G401 (cell line): ENCODE measurements at regions not wholly inside any gene's neighbourhood (a gene's known extent, or its start where the extent isn't known, plus 50 kb on each side); places are given as distances from the start of the nearest gene placed in this dataset.

ENCODE experiments used
- DNase-seq: peaks from one replicate; pipeline ENCODE4 v3.0.0-alpha.2; 2015; ENCODE audit warnings: low spot score
- in situ Hi-C: cut with HindIII; loops from 2 replicates; pipeline ENCODE4 v1.10.0; 2016; ENCODE audit warnings: low sequenced_read_pairs, mixed read lengths

DNA sequence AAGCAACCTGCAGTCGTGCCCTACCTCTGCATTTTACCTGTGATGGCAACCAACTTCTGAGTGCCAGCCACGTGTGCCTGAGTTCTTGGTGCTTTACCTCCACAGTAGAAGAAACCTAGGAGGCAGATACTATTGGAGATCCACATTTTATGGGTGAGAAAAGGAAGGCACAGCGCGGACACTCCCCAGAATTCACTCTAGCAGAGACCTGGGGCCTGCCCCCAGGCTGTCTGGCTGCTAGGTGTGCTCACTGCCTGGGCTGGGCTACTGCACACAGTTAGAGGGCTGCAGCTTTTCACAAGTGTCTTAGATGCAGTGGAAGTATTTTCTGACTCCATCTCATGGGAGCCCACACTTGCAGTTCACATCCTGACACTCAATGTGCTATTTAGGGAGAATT, 598.8 kb upstream of the ADAMTS16 start:
- DNase-seq = no peak
- in situ Hi-C loops = no loop called here

DNA sequence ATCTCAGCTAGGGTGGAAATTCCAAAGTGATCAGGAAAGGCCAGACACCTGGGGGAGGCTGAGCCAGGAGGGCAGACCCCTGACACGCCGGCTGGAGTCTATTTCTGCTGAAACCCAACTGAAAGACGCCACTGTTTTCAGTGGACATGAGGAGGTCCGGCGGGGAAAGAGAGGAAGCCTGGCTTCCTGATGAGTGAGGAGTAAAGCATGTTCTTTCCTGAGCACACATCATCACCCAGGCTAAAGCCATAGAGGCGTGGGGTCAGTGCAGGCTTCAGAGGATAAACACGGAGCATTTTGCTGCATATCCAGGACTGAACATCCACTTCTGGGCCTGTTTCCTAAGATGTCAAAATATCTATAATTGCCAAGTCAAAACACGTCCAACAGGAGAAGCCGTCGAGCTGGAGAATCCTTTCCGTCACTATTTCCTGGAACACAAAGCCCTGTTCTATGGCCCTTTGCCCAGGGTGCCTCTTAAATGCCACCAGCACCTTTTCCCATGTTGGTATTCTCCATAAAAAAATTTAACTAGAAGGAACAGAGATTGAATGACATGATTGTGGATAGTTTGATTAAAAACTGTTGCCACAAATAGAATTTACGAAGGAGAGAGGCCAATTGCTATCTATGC, 597.9 kb upstream of the ADAMTS16 start:
- in situ Hi-C loops = no loop called here
- DNase-seq = no peak

DNA sequence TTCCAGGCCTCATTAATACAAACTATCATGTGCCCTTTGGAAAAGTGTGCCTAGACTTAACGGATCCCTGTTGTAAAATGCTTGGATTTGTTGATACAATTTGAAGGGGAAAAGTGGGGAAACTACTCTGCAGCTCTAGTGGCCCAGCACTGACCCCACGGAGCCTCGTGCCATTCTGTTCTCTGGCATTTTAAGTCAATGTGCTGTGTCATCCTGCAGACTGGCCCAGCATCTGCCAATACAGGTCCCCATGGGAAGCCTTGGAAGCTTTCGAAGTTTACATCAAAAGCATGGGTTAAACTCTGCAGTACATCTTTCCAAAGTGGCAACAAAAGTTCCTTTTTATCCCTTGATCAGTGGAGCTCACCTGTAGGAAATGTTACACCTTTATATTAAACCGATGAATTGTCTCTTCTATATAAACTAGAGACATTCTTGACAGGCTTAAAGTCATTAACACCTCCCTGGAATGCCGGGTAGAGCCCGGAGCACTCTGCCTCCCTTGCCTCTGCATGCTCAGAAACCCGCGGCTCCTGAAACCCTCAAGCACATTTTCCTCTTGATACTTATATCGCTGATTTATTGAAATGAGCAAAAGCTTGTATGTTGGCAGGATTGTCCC, 596.0 kb upstream of the ADAMTS16 start:
- in situ Hi-C loops = no loop called here
- no peak for DNase-seq

DNA sequence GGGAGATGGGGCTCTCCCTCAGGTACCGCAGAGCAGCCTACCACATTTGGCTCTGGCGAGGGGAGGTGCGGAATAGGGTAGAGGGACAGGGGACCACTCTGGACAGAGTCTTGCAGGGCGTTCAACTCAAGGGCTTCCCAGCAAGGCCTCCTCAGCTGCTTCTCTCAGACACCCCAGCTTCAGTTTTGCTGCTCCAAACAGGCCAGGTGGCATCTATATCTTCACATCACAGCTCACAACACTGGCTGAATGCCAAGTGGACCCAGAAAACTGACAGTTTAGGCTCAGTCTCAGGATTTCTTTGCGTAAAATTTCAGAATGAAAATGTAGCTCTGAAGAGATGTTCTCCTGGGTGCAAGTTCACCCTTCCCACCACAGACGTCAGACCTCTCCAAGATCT, 592.6 kb upstream of the ADAMTS16 start:
- DNase-seq = no peak
- in situ Hi-C loops = no loop called here

DNA sequence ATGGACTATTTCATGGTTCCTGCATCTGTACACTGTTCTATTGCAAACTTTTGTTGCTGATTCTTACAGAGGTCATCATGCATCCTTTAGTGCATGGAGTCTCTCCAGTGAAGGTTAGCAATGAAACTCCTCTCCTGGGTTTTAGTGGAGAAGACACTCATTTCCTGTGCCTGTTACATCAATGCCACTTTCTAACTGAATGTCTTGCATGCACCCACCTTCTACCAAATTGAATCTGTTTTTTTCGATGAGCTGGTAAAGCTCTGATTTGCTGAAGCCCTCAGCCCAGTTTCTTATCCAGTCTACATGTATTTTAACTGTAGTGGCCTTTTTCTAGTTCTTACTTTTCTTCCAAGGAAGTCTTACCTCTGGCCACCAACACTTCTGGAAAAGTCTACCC, 591.8 kb upstream of the ADAMTS16 start:
- DNase-seq = no peak
- in situ Hi-C loops = no loop called here

DNA sequence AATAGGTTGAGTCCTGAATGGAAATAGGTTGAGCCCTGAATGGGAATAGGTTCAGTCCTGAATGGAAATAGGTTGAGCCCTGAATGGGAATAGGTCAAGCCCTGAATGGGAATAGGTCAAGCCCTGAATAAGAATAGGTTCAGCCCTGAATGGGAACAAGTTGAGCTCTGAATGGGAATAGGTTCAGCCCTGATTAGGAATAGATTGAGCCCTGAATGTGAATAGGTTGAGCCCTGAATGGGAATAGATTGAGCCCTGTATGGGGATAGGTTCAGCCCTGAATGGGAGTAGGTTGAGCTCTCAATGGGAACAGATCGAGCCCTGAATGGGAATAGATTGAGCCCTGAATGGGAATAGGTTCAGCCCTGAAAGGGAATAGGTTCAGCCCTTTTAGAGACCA, 590.8 kb upstream of the ADAMTS16 start:
- DNase-seq = no peak
- in situ Hi-C loops = no loop called here

DNA sequence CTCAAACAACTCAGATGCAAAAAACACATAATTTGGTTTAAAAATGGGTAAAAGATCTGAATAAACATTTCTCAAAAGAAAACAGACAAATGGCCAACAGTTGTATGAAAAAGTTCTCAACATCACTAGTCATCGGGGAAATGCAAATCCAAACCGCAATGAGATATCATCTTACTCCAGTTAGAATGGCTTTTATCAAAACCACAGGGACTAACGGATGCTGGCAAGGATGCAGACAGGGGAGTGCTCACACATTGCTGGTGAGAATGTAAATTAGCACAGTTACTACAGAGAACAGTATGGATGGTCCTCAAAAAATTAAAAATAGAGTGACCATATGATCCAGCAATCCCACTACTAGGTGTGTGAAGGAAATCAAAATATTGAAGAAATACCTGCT, 589.1 kb upstream of the ADAMTS16 start:
- in situ Hi-C loops = no loop called here
- DNase-seq = no peak

DNA sequence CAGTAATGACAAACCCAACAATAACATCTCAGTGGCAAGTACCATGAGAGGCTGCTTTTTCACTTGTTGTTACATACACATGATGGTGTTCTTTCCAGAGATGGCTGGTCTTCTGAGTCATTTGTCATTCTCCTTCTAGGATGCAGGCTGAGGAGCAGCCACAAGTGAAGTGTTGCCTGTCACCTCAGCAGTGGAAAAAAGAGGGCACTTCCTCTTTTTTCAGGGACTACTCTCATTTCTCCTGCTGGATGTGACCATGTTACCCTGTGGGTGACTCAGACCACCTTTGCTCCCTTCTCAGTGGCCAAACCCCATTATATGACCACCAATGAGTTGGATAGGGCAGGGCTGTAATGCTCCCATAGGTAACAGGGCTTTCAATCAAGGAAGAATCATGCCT, 587.0 kb upstream of the ADAMTS16 start:
- DNase-seq = no peak
- in situ Hi-C loops = no loop called here

DNA sequence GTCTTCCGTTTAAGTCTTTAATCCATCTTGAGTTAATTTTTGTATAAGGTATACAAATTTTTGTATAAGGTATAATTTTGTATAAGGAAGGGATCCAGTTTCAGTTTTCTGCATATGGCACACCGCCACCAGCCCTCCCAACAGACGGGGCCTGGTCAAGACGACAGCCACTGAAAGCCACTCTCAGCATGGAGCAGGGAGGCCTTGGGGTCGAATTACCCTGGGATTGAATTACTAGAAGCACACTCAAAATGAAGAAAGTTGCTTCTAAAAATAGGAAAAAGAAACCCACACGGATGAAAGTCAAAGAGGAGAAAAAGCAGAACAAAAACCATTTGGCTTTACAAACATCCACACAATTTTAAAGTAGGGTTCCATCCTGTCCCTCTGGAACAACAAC, 586.2 kb upstream of the ADAMTS16 start:
- no peak for DNase-seq
- in situ Hi-C loops = no loop called here

DNA sequence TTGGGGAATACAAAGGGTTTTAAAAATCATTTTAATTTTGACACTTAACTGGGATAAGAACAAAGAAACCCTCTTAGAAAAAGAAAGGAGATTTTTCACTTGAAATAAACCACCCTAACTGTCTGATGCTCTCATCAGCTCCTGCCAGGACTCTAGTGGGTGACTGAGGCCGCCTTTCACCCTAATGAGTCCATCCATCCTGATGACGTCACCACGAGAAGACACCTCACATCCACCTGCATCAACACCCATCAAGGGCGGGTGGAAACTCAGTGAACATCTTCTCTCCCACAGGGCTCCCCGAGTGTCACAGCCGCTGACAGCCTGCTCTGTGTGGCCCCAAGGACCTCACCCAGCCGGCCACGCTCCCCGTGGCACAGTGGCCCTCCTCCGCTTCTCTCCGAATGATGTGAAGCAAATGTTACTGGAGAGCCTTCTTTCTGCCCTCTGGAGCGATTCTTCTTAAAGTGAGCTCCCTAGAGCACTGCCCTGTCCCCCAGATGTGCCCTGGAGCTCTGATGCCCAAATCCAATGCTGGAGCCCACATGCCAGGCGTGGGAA, 584.3 kb upstream of the ADAMTS16 start:
- in situ Hi-C loops = no loop called here
- DNase-seq = no peak

DNA sequence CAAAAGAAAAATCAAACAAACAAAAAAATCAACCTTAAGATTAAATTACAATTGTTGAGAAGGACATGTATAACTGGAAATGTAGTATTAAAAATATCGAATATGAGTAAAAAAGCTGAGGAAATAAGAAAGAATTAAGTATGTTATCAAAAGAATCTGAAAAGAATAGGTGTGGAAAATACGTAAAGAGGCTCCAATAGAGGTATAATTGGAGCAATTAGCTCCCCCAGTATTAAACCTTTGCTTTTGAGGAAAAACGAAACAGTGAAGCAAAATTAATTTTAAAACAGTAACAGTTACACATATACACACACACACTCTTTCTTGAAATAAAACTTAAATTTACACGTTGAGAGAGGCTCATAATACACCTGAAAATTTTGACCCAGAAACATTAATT, 578.7 kb upstream of the ADAMTS16 start:
- in situ Hi-C loops = no loop called here
- DNase-seq = no peak

DNA sequence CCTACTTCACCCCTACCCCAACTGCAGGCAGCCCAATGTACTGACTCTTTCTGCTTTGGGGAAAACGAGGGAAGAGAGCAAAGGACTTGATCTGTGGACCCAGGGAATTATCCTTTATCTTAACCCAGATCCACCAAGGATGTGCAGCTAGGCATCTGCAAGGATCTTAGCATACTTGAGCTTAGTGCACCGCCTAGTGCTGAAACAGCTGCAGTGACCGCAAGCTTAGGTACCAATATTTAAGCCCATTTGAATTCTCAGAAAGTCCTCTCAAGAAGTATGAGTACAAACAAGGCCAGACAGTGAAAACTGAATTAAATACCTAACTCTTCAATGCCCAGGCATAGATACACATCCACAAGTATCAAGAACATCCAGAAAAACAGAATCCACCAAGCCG, 576.7 kb upstream of the ADAMTS16 start:
- in situ Hi-C loops = no loop called here
- no peak for DNase-seq

DNA sequence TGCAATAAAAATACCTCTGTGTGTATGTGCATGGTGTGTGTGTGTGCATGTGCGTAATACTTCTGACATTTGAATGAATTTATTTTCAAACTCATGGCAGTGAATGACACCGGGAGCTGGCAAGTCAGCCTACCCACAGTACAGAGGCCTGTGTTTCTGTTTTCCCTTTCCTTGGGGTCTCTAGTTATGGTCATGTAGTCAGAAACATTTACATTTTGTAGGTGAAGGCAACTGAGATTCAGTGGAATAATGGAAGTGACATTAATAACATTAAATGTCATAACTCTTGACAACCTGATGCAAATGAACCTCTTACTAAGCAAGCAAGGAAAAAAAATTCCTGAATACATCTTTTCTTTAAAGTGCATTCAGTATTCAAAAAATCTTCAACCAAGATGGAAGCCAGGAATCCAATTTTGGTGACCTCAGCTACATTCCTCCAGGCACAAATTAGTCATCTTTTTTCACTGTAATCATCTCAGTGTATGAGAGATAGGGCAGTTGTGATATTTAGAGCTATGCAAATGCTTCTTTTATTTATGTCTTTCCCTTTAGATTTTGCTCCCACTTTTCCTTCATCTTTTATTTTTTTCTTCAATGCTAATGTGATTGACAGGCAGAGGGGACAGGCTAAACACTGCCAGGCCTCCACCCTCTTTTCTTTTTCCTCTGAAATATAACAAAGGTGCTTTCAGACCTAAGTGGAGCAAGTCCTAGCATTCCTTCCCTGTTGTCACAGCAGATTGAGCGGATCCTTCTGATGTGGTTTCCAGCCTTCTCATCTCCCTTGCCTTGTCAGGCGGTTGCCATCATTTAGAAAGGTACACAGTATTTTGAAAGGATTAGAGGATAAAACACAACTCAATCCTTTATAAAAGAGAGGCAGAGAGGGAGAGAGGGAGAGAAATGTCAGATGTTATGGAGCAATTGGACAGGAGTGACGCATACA, 569.8 kb upstream of the ADAMTS16 start:
- no peak for DNase-seq
- in situ Hi-C loops = no loop called here

DNA sequence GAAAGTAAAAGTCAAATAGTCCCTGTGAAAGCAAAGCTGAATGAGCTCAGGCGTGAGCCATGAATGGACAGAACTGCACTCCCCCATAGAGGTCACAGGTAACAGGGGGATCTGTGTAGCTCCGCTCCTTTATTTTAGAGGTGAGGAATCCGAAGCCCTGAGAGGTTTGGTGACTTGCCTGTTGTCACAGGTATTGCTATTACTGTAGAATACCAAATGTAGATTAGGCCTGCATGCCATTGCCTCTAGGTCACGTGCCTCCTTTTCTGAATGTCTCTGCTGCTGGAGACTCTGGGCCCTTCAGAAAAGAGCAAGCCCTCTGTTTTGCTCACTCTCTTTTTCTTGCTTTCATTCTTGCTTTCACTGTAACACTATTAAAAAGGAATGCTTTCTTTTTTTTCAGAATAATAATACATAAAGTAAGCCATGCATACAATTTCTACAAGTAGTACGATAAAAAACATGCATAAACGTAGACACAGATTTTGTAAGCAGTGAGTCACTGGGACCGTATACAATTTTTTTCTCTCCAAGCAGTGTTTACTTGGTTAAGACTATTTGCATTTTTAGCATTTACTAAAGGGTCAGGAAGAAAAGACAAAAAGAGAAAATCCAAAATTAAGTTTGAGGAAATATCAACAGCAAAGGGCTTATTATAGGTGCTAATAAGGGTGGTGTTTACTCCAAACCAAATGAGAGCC, 568.7 kb upstream of the ADAMTS16 start:
- DNase-seq = no peak
- in situ Hi-C loops = no loop called here

DNA sequence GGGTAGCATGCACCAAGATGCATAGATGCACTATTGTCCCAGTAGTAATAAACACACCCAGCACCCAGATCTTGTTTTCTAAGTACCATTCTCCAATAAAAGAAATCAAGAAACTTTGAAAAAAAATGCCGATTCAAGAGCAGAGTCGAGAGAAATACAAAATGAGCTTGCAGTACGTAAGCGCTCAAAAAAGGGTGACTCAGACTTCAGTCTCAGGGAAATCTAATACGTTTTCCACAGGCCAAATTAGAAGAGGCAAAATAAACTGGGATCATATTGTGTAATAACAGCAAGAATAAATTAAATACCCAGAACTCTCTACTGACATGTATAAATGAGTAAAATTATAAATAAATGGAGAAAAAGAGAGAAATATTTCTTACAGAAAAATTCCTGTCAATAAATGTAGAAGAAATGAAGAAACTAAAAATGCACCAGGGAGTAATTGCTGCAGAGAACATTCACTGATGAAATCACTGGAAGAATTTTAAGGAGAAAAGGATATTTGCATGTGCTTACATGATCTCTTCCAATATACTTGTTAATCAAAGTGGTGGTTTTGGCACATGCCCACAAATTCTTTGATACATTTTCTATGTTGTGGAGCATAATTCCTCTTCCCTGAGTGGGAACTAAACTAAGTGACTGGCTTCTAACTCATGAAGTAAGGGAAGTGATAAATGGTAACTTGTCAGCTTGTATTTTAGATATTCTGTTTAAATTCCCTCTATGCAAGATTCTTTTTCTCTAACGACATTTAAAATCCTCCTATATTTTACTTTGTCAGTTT, 567.6 kb upstream of the ADAMTS16 start:
- no peak for DNase-seq
- in situ Hi-C loops = no loop called here

DNA sequence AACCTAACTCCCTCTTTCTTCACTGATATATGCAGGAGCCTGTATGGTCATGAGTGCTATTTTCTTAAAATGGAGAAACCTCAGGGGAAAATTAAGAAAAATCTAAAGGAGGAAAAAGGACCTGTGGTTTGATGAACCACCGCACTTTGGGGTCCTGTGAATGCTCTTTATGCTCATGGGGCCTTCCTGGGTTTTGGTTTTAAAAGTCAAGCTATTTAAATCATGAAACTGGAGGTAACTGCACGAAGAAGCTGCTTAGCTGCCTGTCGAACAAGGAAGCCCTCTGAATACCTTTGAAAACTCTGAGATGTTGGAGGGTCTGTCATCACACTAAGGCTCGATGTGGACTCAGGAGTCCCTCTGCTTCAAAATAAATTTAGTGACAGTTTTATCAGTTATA, 564.5 kb upstream of the ADAMTS16 start:
- DNase-seq = no peak
- in situ Hi-C loops = no loop called here

DNA sequence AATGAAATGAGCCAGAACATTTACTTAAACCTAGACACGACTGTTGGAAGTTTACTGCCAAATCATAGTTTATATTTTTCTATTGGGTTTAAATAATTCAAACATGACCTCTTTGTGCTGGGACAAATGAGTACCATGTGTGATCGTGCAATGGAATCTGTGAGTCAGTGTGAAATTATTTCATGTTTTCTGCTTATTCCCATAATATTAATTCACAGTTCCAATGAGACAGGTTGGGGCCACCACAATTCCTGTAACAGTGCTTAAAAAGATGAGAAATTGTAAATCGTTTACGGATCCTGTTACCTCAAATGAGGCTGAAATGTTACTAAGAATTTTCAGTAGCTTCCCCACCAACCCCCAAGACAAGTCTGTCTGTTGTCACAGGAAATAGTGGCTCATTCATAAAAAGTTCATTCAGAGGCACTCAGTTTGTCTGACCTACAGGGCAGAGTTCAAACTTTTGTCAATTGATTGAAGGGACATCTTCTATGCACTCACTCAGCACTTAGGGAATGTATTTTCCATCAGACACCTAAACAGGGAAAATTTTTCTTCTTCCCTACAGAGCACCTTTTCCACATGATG, 563.9 kb upstream of the ADAMTS16 start:
- no peak for DNase-seq
- in situ Hi-C loops = no loop called here

DNA sequence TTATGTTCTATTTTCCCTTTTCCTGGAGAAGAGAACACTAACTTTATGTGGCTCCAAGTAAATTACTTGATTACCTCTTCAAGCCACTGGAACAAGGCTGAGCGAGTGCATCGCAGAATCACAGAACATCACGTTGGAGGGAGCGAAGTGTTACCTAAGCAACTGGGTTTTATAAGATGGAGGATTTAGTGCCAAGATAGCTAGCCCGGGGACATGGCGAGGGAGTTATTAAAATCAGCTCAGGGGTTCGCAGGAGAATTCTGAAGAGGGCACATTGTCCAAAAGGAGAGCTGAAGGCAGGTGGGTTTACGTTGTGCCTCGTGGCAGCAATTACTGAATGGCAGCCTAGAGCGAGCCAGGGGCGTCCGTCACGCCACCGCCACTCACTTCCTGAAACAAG, 563.2 kb upstream of the ADAMTS16 start:
- in situ Hi-C loops = no loop called here
- no peak for DNase-seq
